Adrenal gland (tissue), 5 donors: ENCODE measurements at regions not wholly inside any gene's neighbourhood (a gene's known extent, or its start where the extent isn't known, plus 50 kb on each side); places are given as distances from the start of the nearest gene placed in this dataset.

Source experiments
- POLR2A ChIP-seq, 2 donors: fragments of 450-650 bp; IDR thresholded peaks; one replicate each; pipeline ENCODE4 v1.6.1; 2017; ENCODE audit warnings: antibody characterized with exemption in 2 of 2, mild to moderate bottlenecking in 2 of 2, moderate library complexity in 1 of 2
- TF ChIP-seq, protein P1 (sequence below), 6 experiments: fragments of 450-650 bp in 4 of 6; fragments of 200-600 bp in 2 of 6; sonication (generic) in 1 of 6; IDR thresholded peaks; 1 replicate in 5 of 6; 2 replicates in 1 of 6; pipeline versions ENCODE4 v1.5.1 to v1.8.0; 2016 to 2021; ENCODE audit warnings: antibody characterized with exemption in 6 of 6, mild to moderate bottlenecking in 2 of 6, moderate library complexity in 1 of 6
- donor health status: DM: no; HTN: no; CAD: no.

DNA sequence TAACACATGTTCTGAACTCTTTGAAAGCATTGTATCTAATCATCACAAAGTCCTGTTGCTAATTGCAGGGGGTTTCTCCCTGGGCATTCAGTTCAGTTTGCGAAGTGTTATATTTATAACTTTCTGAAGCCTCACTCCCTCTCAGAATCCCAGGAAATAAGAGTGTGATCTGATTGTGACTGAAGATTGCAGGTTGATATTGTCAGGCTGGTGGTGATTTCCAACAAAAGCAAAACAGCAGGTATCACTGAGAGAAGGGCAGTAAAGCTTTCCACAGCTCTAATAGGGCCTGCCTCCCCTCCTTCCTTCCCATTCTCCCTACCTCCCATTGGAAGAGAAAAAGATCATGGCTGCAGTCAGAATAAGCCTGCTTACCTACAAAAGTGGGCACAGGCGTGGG is 466.7 kb upstream of the FSHR start:
- TF ChIP-seq POLR2A (IDR thresholded peaks at IDR 0.05): no peak
- TF ChIP-seq, protein P1, sequence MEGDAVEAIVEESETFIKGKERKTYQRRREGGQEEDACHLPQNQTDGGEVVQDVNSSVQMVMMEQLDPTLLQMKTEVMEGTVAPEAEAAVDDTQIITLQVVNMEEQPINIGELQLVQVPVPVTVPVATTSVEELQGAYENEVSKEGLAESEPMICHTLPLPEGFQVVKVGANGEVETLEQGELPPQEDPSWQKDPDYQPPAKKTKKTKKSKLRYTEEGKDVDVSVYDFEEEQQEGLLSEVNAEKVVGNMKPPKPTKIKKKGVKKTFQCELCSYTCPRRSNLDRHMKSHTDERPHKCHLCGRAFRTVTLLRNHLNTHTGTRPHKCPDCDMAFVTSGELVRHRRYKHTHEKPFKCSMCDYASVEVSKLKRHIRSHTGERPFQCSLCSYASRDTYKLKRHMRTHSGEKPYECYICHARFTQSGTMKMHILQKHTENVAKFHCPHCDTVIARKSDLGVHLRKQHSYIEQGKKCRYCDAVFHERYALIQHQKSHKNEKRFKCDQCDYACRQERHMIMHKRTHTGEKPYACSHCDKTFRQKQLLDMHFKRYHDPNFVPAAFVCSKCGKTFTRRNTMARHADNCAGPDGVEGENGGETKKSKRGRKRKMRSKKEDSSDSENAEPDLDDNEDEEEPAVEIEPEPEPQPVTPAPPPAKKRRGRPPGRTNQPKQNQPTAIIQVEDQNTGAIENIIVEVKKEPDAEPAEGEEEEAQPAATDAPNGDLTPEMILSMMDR (IDR thresholded peaks at IDR 0.05): no peak
